ENCODE measurements at regions not wholly inside any gene's neighbourhood (a gene's known extent, or its start where the extent isn't known, plus 50 kb on each side); places are given as distances from the start of the nearest gene placed in this dataset.

DNA sequence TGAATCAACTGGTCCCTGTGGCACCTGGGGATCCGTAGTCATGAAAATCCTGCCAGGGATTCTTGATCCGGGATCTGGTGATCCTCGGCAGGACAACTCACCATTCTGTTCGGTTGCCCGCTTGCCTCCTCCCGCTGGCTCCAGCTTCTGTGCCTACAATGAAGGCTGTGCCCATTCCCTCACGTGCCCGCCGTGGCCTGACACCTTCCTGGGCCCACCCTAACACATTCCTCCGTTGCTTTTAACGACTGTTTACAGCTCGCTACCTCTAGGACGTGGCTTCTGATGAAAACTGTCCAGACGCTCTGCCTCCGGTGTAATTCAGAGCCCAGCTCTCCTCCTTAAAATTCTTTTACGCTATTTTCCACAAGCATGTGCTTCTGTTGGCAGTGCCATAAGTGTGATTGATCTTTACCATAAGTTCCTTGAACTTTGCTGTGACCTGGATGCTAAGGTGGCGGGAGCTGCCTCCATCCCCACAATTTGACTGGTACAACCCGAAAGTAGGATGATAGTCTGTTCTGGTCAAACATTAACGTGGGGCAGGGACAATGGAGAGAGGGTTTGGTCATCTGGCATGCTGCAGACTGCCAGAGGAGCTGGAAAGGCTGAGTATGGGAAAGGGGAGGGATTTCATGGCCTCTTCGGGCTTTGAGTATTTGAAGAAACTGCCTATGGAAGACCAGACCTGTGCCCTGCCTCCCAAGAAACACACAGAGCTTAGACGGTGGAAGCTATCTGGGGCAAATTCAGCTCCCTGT is 206.8 kb upstream of the TNP1 start:
- TF ChIP-seq CTCF (IDR thresholded peaks at IDR 0.05) (no peak), POLR2A (IDR thresholded peaks at IDR 0.05) (no peak)
